GM18861 (cell line): ENCODE measurements at regions not wholly inside any gene's neighbourhood (a gene's known extent, or its start where the extent isn't known, plus 50 kb on each side); places are given as distances from the start of the nearest gene placed in this dataset.
"Not testable (repeated sequence)": the region's sequence is repeated elsewhere in the genome, so short reads cannot be mapped to it uniquely, and the experiment has no call there.

ENCODE experiments used
- ATAC-seq: cut with Tn5 transposase; IDR thresholded peaks from one replicate; pipeline ENCODE4 v1.9.1; 2021; ENCODE audit not compliant: unreplicated experiment

- ATAC-seq = no peak
Observed at GRCh38 chr4:163077680-163078079, 89.0 kb downstream of the NAF1 start.

GRCh38 chr4:163072222-163072621 lies 94.5 kb downstream of the NAF1 start:
- ATAC-seq = no peak

GRCh38 chr4:163071308-163071707 lies 95.4 kb downstream of the NAF1 start:
- no peak for ATAC-seq

GRCh38 chr4:163070023-163070422 lies 96.7 kb downstream of the NAF1 start:
- no peak for ATAC-seq

GRCh38 chr4:163063891-163064290 lies 102.8 kb downstream of the NAF1 start:
- ATAC-seq = no peak

- peak; percentile 86 for ATAC-seq
Observed at GRCh38 chr4:163048447-163048846, 118.2 kb downstream of the NAF1 start.

GRCh38 chr4:163042306-163042705 lies 124.4 kb downstream of the NAF1 start:
- ATAC-seq = peak; percentile 91

GRCh38 chr4:163017135-163017534 lies 149.6 kb downstream of the NAF1 start:
- no peak for ATAC-seq

GRCh38 chr4:163012816-163013215 lies 153.9 kb downstream of the NAF1 start:
- no peak for ATAC-seq

- ATAC-seq = no peak
Observed at GRCh38 chr4:163003979-163004378, 162.7 kb downstream of the NAF1 start.

GRCh38 chr4:162988530-162988929 lies 178.2 kb downstream of the NAF1 start:
- no peak for ATAC-seq

- no peak for ATAC-seq
Observed at GRCh38 chr4:162985131-162985530, 181.6 kb downstream of the NAF1 start.

- ATAC-seq = no peak
Observed at GRCh38 chr4:162984621-162985020, 182.1 kb downstream of the NAF1 start.

- no peak for ATAC-seq
Observed at GRCh38 chr4:162981823-162982222, 184.9 kb downstream of the NAF1 start.

- ATAC-seq = no peak
Observed at GRCh38 chr4:162978398-162978797, 188.3 kb downstream of the NAF1 start.

GRCh38 chr4:162977788-162978187 lies 188.9 kb downstream of the NAF1 start:
- ATAC-seq = no peak

GRCh38 chr4:162972661-162973330 lies 193.9 kb downstream of the NAF1 start:
- ATAC-seq = no peak

GRCh38 chr4:162969194-162969593 lies 197.5 kb downstream of the NAF1 start:
- ATAC-seq = no peak

- ATAC-seq = not testable (repeated sequence)
Observed at GRCh38 chr4:162965978-162966377, 200.7 kb downstream of the NAF1 start.

- peak; percentile 79 for ATAC-seq
Observed at GRCh38 chr4:162959046-162959445, 207.6 kb downstream of the NAF1 start.

GRCh38 chr4:162957521-162958143 lies 209.1 kb downstream of the NAF1 start:
- ATAC-seq = no peak

GRCh38 chr4:162954976-162955375 lies 211.7 kb downstream of the NAF1 start:
- ATAC-seq = no peak

- ATAC-seq = no peak
Observed at GRCh38 chr4:162952232-162952631, 214.5 kb downstream of the NAF1 start.
